WTC11 (cell line): ENCODE measurements at regions not wholly inside any gene's neighbourhood (a gene's known extent, or its start where the extent isn't known, plus 50 kb on each side); places are given as distances from the start of the nearest gene placed in this dataset.

ENCODE experiments used
- CREB1 ChIP-seq: sonication (generic); formaldehyde crosslinking; IDR thresholded peaks from 2 replicates; pipeline ENCODE4 v1.8.0; 2023; ENCODE audit warnings: mild to moderate bottlenecking, missing genetic modification reagents
- ESRRA ChIP-seq: sonication (generic); formaldehyde crosslinking; IDR thresholded peaks from 2 replicates; pipeline ENCODE4 v1.8.1; 2022; ENCODE audit warnings: mild to moderate bottlenecking, missing genetic modification reagents, borderline replicate concordance
- GABPB1 ChIP-seq: sonication (generic); formaldehyde crosslinking; IDR thresholded peaks from 2 replicates; pipeline ENCODE4 v1.8.1; 2023; ENCODE audit warnings: mild to moderate bottlenecking, missing genetic modification reagents
- IRF2 ChIP-seq: sonication (generic); formaldehyde crosslinking; IDR thresholded peaks from 2 replicates; pipeline ENCODE4 v1.8.0; 2022; ENCODE audit warnings: low read depth, missing genetic modification reagents, borderline replicate concordance
- MYBL2 ChIP-seq: sonication (generic); formaldehyde crosslinking; IDR thresholded peaks from 2 replicates; pipeline ENCODE4 v1.8.1; 2023; ENCODE audit warnings: mild to moderate bottlenecking, moderate library complexity, missing genetic modification reagents
- RELA ChIP-seq: sonication (generic); formaldehyde crosslinking; IDR thresholded peaks from 2 replicates; pipeline ENCODE4 v1.8.1; 2022; ENCODE audit warnings: missing genetic modification reagents, mild to moderate bottlenecking, borderline replicate concordance
- SMAD4 ChIP-seq: sonication (generic); formaldehyde crosslinking; IDR thresholded peaks from 2 replicates; pipeline ENCODE4 v1.8.0; 2022; ENCODE audit warnings: mild to moderate bottlenecking, missing genetic modification reagents
- SOX15 ChIP-seq: fragments of 250-450 bp; sonication (Bioruptor Pico); IDR thresholded peaks from 2 replicates; pipeline ENCODE4 v1.9.0; 2021; ENCODE audit warnings: mild to moderate bottlenecking
- USF2 ChIP-seq: sonication (generic); formaldehyde crosslinking; IDR thresholded peaks from 2 replicates; pipeline ENCODE4 v1.8.1; 2023; ENCODE audit warnings: mild to moderate bottlenecking, missing genetic modification reagents, moderate library complexity
- ZBTB43 ChIP-seq: sonication (generic); formaldehyde crosslinking; IDR thresholded peaks from 2 replicates; pipeline ENCODE4 v1.8.1; 2023; ENCODE audit warnings: mild to moderate bottlenecking, missing genetic modification reagents
- ZNF121 ChIP-seq: sonication (generic); formaldehyde crosslinking; IDR thresholded peaks from 2 replicates; pipeline ENCODE4 v1.8.0; 2023; ENCODE audit warnings: missing genetic modification reagents
- TF ChIP-seq, protein P1 (sequence below): fragments of 200-600 bp; IDR thresholded peaks from 2 replicates; pipeline ENCODE4 v1.8.0; 2022; ENCODE audit warnings: antibody characterized with exemption
- TF ChIP-seq, protein P2 (sequence below): sonication (generic); formaldehyde crosslinking; IDR thresholded peaks from 2 replicates; pipeline ENCODE4 v1.8.1; 2023; ENCODE audit warnings: mild to moderate bottlenecking, missing genetic modification reagents
- TF ChIP-seq, protein P3 (sequence below): fragments of 250-450 bp; sonication (Bioruptor Pico); IDR thresholded peaks from 2 replicates; pipeline ENCODE4 v1.8.0; 2021; ENCODE audit warnings: mild to moderate bottlenecking

GRCh38 chr18:4720518-4720917 is 265.4 kb upstream of the DLGAP1 start:
- TF ChIP-seq RELA (no peak), SMAD4 (CRISPR knock-in tag) (no peak), MYBL2 (CRISPR knock-in tag) (no peak), GABPB1 (CRISPR knock-in tag) (no peak), ZBTB43 (CRISPR knock-in tag) (no peak), IRF2 (CRISPR knock-in tag) (no peak), ESRRA (CRISPR knock-in tag) (no peak), SOX15 (CRISPR knock-in tag) (no peak), ZNF121 (CRISPR knock-in tag) (no peak), USF2 (no peak), CREB1 (CRISPR knock-in tag) (no peak)
- TF ChIP-seq, protein P1, sequence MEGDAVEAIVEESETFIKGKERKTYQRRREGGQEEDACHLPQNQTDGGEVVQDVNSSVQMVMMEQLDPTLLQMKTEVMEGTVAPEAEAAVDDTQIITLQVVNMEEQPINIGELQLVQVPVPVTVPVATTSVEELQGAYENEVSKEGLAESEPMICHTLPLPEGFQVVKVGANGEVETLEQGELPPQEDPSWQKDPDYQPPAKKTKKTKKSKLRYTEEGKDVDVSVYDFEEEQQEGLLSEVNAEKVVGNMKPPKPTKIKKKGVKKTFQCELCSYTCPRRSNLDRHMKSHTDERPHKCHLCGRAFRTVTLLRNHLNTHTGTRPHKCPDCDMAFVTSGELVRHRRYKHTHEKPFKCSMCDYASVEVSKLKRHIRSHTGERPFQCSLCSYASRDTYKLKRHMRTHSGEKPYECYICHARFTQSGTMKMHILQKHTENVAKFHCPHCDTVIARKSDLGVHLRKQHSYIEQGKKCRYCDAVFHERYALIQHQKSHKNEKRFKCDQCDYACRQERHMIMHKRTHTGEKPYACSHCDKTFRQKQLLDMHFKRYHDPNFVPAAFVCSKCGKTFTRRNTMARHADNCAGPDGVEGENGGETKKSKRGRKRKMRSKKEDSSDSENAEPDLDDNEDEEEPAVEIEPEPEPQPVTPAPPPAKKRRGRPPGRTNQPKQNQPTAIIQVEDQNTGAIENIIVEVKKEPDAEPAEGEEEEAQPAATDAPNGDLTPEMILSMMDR: no peak
- TF ChIP-seq, protein P2, sequence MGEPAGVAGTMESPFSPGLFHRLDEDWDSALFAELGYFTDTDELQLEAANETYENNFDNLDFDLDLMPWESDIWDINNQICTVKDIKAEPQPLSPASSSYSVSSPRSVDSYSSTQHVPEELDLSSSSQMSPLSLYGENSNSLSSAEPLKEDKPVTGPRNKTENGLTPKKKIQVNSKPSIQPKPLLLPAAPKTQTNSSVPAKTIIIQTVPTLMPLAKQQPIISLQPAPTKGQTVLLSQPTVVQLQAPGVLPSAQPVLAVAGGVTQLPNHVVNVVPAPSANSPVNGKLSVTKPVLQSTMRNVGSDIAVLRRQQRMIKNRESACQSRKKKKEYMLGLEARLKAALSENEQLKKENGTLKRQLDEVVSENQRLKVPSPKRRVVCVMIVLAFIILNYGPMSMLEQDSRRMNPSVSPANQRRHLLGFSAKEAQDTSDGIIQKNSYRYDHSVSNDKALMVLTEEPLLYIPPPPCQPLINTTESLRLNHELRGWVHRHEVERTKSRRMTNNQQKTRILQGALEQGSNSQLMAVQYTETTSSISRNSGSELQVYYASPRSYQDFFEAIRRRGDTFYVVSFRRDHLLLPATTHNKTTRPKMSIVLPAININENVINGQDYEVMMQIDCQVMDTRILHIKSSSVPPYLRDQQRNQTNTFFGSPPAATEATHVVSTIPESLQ (CRISPR knock-in tag): no peak
- TF ChIP-seq, protein P3, sequence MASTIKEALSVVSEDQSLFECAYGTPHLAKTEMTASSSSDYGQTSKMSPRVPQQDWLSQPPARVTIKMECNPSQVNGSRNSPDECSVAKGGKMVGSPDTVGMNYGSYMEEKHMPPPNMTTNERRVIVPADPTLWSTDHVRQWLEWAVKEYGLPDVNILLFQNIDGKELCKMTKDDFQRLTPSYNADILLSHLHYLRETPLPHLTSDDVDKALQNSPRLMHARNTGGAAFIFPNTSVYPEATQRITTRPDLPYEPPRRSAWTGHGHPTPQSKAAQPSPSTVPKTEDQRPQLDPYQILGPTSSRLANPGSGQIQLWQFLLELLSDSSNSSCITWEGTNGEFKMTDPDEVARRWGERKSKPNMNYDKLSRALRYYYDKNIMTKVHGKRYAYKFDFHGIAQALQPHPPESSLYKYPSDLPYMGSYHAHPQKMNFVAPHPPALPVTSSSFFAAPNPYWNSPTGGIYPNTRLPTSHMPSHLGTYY (CRISPR knock-in tag): no peak
